Left hindlimb (tissue), 1 donor: ENCODE measurements at regions not wholly inside any gene's neighbourhood (a gene's known extent, or its start where the extent isn't known, plus 50 kb on each side); places are given as distances from the start of the nearest gene placed in this dataset.

Experiments
- DNase-seq: peaks from one replicate; pipeline ENCODE4 v3.0.0-alpha.2; 2018

- DNase-seq, result no peak
Observed at GRCh38 chr22:44549701-44550100, 51.7 kb upstream of the RTL6 start.

GRCh38 chr22:44548981-44549380 lies 50.9 kb upstream of the RTL6 start:
- DNase-seq, result no peak
